RWPE1 (cell line): ENCODE measurements at regions not wholly inside any gene's neighbourhood (a gene's known extent, or its start where the extent isn't known, plus 50 kb on each side); places are given as distances from the start of the nearest gene placed in this dataset.

Source experiments
- CTCF ChIA-PET: fragments of 350-600 bp; sonication (Branson Sonifier 250); formaldehyde crosslinking; extraction: SDS; loops from one replicate; lab custom pipeline; 2021; lab: Yijun Ruan, JAX
- POLR2A ChIA-PET: fragments of 400-600 bp; formaldehyde crosslinking; extraction: SDS; loops from one replicate; lab custom pipeline; 2020; ENCODE audit warnings: antibody characterized with exemption; ENCODE audit not compliant: low non-redundant PET; lab: Yijun Ruan, JAX
- DNase-seq: peaks from one replicate; pipeline ENCODE4 v3.0.0; 2012; ENCODE audit warnings: low spot score
- H3K27ac ChIP-seq: fragments of 450-650 bp; 2 replicates; pipeline ENCODE4 v1.5.1; 2017
- CTCF ChIP-seq: fragments of 450-650 bp; conservative IDR thresholded peaks from 2 replicates; pipeline ENCODE4 v1.5.1; 2017; ENCODE audit warnings: low read depth, mild to moderate bottlenecking

- POLR2A ChIA-PET, result no interaction called here
- no peak overlapping the region for H3K27ac ChIP-seq
- no peak for TF ChIP-seq CTCF
- CTCF ChIA-PET, result interaction anchor here (0.6 kb wide), 1 partner anchor 199 kb away, joined by 3 read pairs; no protein-coding TSS in a partner anchor
- no peak for DNase-seq
Observed at GRCh38 chr2:128555433-128555832, 236.8 kb upstream of the HS6ST1 start.

- CTCF ChIA-PET, result no interaction called here
- no peak for DNase-seq
- POLR2A ChIA-PET, result no interaction called here
- TF ChIP-seq CTCF, result no peak
- H3K27ac ChIP-seq, result no peak overlapping the region
Observed at GRCh38 chr2:128556089-128556488, 237.4 kb upstream of the HS6ST1 start.

- TF ChIP-seq CTCF, result no peak
- POLR2A ChIA-PET, result no interaction called here
- CTCF ChIA-PET, result no interaction called here
- no peak overlapping the region for H3K27ac ChIP-seq
- DNase-seq, result no peak
Observed at GRCh38 chr2:128556633-128557032, 238.0 kb upstream of the HS6ST1 start.

GRCh38 chr2:128557069-128557468 is 238.4 kb upstream of the HS6ST1 start:
- ChIA-PET CTCF (no interaction called here), POLR2A (no interaction called here)
- no peak for DNase-seq
- no peak for TF ChIP-seq CTCF
- H3K27ac ChIP-seq, result no peak overlapping the region

- ChIA-PET POLR2A (no interaction called here), CTCF (no interaction called here)
- no peak overlapping the region for H3K27ac ChIP-seq
- no peak for DNase-seq
- no peak for TF ChIP-seq CTCF
Observed at GRCh38 chr2:128557831-128558241, 239.2 kb upstream of the HS6ST1 start.

GRCh38 chr2:128558441-128558840 is 239.8 kb upstream of the HS6ST1 start:
- no peak overlapping the region for H3K27ac ChIP-seq
- no peak for DNase-seq
- CTCF ChIA-PET, result no interaction called here
- no peak for TF ChIP-seq CTCF
- POLR2A ChIA-PET, result no interaction called here

- DNase-seq, result no peak
- H3K27ac ChIP-seq, result no peak overlapping the region
- TF ChIP-seq CTCF, result no peak
- CTCF ChIA-PET, result no interaction called here
- POLR2A ChIA-PET, result no interaction called here
Observed at GRCh38 chr2:128558895-128559532, 240.3 kb upstream of the HS6ST1 start.
